Left forelimb (tissue), 1 donor: ENCODE measurements at regions not wholly inside any gene's neighbourhood (a gene's known extent, or its start where the extent isn't known, plus 50 kb on each side); places are given as distances from the start of the nearest gene placed in this dataset.

Source experiments
- DNase-seq: peaks from one replicate; pipeline ENCODE4 v3.0.0-alpha.2; 2018; ENCODE audit warnings: low spot score

- no peak for DNase-seq
Observed at GRCh38 chr10:130558746-130559546, 422.8 kb downstream of the GLRX3 start.

- DNase-seq, result no peak
Observed at GRCh38 chr10:130559547-130559880, 423.3 kb downstream of the GLRX3 start.

GRCh38 chr10:130560116-130560515, 423.9 kb downstream of the GLRX3 start:
- DNase-seq, result no peak

- no peak for DNase-seq
Observed at GRCh38 chr10:130560573-130560972, 424.4 kb downstream of the GLRX3 start.

GRCh38 chr10:130561681-130562080, 425.5 kb downstream of the GLRX3 start:
- no peak for DNase-seq

GRCh38 chr10:130567011-130567410, 430.8 kb downstream of the GLRX3 start:
- DNase-seq, result no peak

- DNase-seq, result no peak
Observed at GRCh38 chr10:130567436-130567835, 431.2 kb downstream of the GLRX3 start.

GRCh38 chr10:130568246-130568645, 432.1 kb downstream of the GLRX3 start:
- DNase-seq, result no peak

- DNase-seq, result no peak
Observed at GRCh38 chr10:130570074-130570473, 433.9 kb downstream of the GLRX3 start.

GRCh38 chr10:130571674-130572073, 435.5 kb downstream of the GLRX3 start:
- no peak for DNase-seq

GRCh38 chr10:130573446-130573845, 437.3 kb downstream of the GLRX3 start:
- no peak for DNase-seq

GRCh38 chr10:130575756-130576285, 439.6 kb downstream of the GLRX3 start:
- no peak for DNase-seq

GRCh38 chr10:130576427-130576826, 440.2 kb downstream of the GLRX3 start:
- DNase-seq, result no peak

GRCh38 chr10:130577039-130577438, 440.8 kb downstream of the GLRX3 start:
- DNase-seq, result no peak

GRCh38 chr10:130578532-130579289, 442.5 kb downstream of the GLRX3 start:
- no peak for DNase-seq

- no peak for DNase-seq
Observed at GRCh38 chr10:130579913-130580312, 443.7 kb downstream of the GLRX3 start.

GRCh38 chr10:130580975-130581374, 444.8 kb downstream of the GLRX3 start:
- no peak for DNase-seq

GRCh38 chr10:130587718-130588117, 451.5 kb downstream of the GLRX3 start:
- DNase-seq, result no peak

GRCh38 chr10:130606001-130606405, 469.8 kb downstream of the GLRX3 start:
- no peak for DNase-seq

GRCh38 chr10:130607366-130607765, 471.2 kb downstream of the GLRX3 start:
- no peak for DNase-seq

- no peak for DNase-seq
Observed at GRCh38 chr10:130611239-130611638, 475.0 kb downstream of the GLRX3 start.

- no peak for DNase-seq
Observed at GRCh38 chr10:130615457-130615856, 479.3 kb downstream of the GLRX3 start.

GRCh38 chr10:130617985-130618384, 481.8 kb downstream of the GLRX3 start:
- DNase-seq, result no peak
